ENCODE measurements at regions not wholly inside any gene's neighbourhood (a gene's known extent, or its start where the extent isn't known, plus 50 kb on each side); places are given as distances from the start of the nearest gene placed in this dataset.

GRCh38 chr7:41334071-41334862, 368.6 kb downstream of the INHBA start:
- Mint-ChIP-seq H3K9me3 (no peaks in the 10 kb centered on the region), H3K27ac (ENCODE audit: unreplicated experiment) (no peak overlapping the region), H3K36me3 (ENCODE audit: low read depth) (no peaks in the 10 kb centered on the region), H3K4me3 (no peak overlapping the region), H3K4me1 (no peaks in the 10 kb centered on the region), H3K27me3 (ENCODE audit: low read depth) (no peaks in the 10 kb centered on the region)
- no peak for TF ChIP-seq CTCF (conservative IDR thresholded peaks at IDR 0.05)
- DNase-seq (ENCODE audit: low read depth, low spot score): no peak

DNA sequence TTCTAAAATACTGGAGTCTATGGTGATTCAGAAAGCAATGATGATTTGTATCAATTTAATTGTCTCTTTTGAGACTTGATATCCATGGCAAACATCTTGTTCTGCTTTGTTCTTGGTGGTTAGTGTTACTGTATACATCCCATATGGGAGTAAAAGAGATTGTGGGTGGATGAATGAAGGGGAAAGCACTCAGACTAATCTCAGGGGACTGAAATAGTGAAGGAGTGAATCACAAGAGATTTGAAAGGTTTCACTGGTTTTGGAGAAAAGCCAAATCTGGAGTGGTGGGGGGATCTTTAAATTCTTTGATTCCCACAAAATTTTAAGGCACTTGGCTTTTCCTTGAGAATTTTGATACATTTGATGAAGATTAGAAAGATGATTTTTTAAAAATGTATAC, 369.4 kb downstream of the INHBA start:
- Mint-ChIP-seq H3K4me1 (no peaks in the 10 kb centered on the region), H3K36me3 (ENCODE audit: low read depth) (no peaks in the 10 kb centered on the region), H3K9me3 (no peaks in the 10 kb centered on the region), H3K27ac (ENCODE audit: unreplicated experiment) (no peak overlapping the region), H3K27me3 (ENCODE audit: low read depth) (no peaks in the 10 kb centered on the region), H3K4me3 (no peak overlapping the region)
- no peak for DNase-seq (ENCODE audit: low read depth, low spot score)
- TF ChIP-seq CTCF (conservative IDR thresholded peaks at IDR 0.05): no peak

- Mint-ChIP-seq H3K9me3 (no peaks in the 10 kb centered on the region), H3K36me3 (ENCODE audit: low read depth) (no peaks in the 10 kb centered on the region), H3K4me1 (no peaks in the 10 kb centered on the region), H3K27ac (ENCODE audit: unreplicated experiment) (no peak overlapping the region), H3K4me3 (no peak overlapping the region), H3K27me3 (ENCODE audit: low read depth) (no peaks in the 10 kb centered on the region)
- no peak for TF ChIP-seq CTCF (conservative IDR thresholded peaks at IDR 0.05)
- DNase-seq (ENCODE audit: low read depth, low spot score): no peak
These were observed 371.7 kb downstream of the INHBA start for GRCh38 chr7:41331194-41331593.

DNA sequence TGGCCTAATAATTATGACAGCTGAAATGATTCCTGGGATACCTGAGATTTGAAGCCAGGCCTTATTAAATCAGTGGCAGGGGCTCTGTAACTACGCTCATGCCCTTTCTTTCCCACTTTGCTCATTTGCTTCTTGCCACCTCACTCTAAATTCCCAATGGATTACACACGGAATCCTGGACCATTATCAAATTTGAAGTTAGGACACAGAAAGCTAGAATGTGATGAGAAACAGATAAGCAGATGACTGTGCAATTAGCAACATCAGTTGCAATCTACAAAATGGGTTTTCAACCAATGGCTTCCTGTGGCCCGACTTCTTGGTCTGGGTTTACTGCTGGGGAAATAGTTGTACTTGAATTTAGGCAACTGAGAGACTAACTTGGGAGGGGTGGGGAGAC, 374.3 kb downstream of the INHBA start:
- Mint-ChIP-seq H3K4me3 (no peak overlapping the region), H3K9me3 (no peaks in the 10 kb centered on the region), H3K4me1 (no peaks in the 10 kb centered on the region), H3K27ac (ENCODE audit: unreplicated experiment) (no peak overlapping the region), H3K27me3 (ENCODE audit: low read depth) (no peaks in the 10 kb centered on the region), H3K36me3 (ENCODE audit: low read depth) (no peaks in the 10 kb centered on the region)
- DNase-seq (ENCODE audit: low read depth, low spot score): no peak
- TF ChIP-seq CTCF (conservative IDR thresholded peaks at IDR 0.05): no peak

- no peak for DNase-seq (ENCODE audit: low read depth, low spot score)
- no peak for TF ChIP-seq CTCF (conservative IDR thresholded peaks at IDR 0.05)
- no peak overlapping the region for H3K4me3 Mint-ChIP-seq
- H3K4me1 Mint-ChIP-seq: no peaks in the 10 kb centered on the region
- no peaks in the 10 kb centered on the region for H3K27me3 Mint-ChIP-seq (ENCODE audit: low read depth)
- no peaks in the 10 kb centered on the region for H3K36me3 Mint-ChIP-seq (ENCODE audit: low read depth)
- H3K9me3 Mint-ChIP-seq: no peaks in the 10 kb centered on the region
- H3K27ac Mint-ChIP-seq (ENCODE audit: unreplicated experiment): no peak overlapping the region
These were observed 374.8 kb downstream of the INHBA start for GRCh38 chr7:41328131-41328530.

All from neural crest cell (in vitro differentiated cells).